Chondrocyte (in vitro differentiated cells): ENCODE measurements at regions not wholly inside any gene's neighbourhood (a gene's known extent, or its start where the extent isn't known, plus 50 kb on each side); places are given as distances from the start of the nearest gene placed in this dataset.

ENCODE experiments used
- DNase-seq: peaks from one replicate; pipeline ENCODE4 v3.0.0; 2021; ENCODE audit warnings: mixed read lengths, low spot score
- H3K27ac Mint-ChIP-seq: one replicate; pipeline ENCODE4 v1.8.0; 2021; ENCODE audit warnings: mild to moderate bottlenecking, moderate library complexity, mixed read lengths; ENCODE audit not compliant: unreplicated experiment
- H3K27me3 Mint-ChIP-seq: 2 replicates; pipeline ENCODE4 v1.8.0; 2021; ENCODE audit warnings: low read depth, mixed read lengths
- H3K36me3 Mint-ChIP-seq: 2 replicates; pipeline ENCODE4 v1.8.0; 2021; ENCODE audit warnings: low read depth, mixed read lengths
- H3K4me1 Mint-ChIP-seq: 2 replicates; pipeline ENCODE4 v1.8.0; 2021; ENCODE audit warnings: low read depth, mild to moderate bottlenecking, mixed read lengths
- H3K4me3 Mint-ChIP-seq: one replicate; pipeline ENCODE4 v1.8.0; 2021; ENCODE audit warnings: mild to moderate bottlenecking, moderate library complexity, mixed read lengths; ENCODE audit not compliant: unreplicated experiment
- H3K9me3 Mint-ChIP-seq: 2 replicates; pipeline ENCODE4 v1.8.0; 2021; ENCODE audit warnings: low read depth, mixed read lengths
- CTCF ChIP-seq: fragments of 200-600 bp; sonication (generic); IDR thresholded peaks from 2 replicates; pipeline ENCODE4 v1.5.0; 2021; ENCODE audit warnings: antibody characterized with exemption, mild to moderate bottlenecking, moderate library complexity

GRCh38 chr16:63690267-63690666, 1431.6 kb downstream of the CDH11 start:
- H3K27me3 Mint-ChIP-seq: peaks cover 8% of the 10 kb centered on the region
- H3K4me3 Mint-ChIP-seq: no peak overlapping the region
- no peak overlapping the region for H3K27ac Mint-ChIP-seq
- H3K36me3 Mint-ChIP-seq: no peaks in the 10 kb centered on the region
- no peak for DNase-seq
- no peaks in the 10 kb centered on the region for H3K4me1 Mint-ChIP-seq
- TF ChIP-seq CTCF: no peak
- H3K9me3 Mint-ChIP-seq: peaks cover 21% of the 10 kb centered on the region

GRCh38 chr16:63689068-63689467, 1432.8 kb downstream of the CDH11 start:
- H3K36me3 Mint-ChIP-seq: no peaks in the 10 kb centered on the region
- H3K9me3 Mint-ChIP-seq: peaks cover 21% of the 10 kb centered on the region
- no peak for DNase-seq
- H3K27ac Mint-ChIP-seq: no peak overlapping the region
- no peak for TF ChIP-seq CTCF
- no peaks in the 10 kb centered on the region for H3K4me1 Mint-ChIP-seq
- peaks cover 10% of the 10 kb centered on the region for H3K27me3 Mint-ChIP-seq
- no peak overlapping the region for H3K4me3 Mint-ChIP-seq

GRCh38 chr16:63684149-63685101, 1437.4 kb downstream of the CDH11 start:
- H3K36me3 Mint-ChIP-seq: no peaks in the 10 kb centered on the region
- no peak overlapping the region for H3K4me3 Mint-ChIP-seq
- H3K27ac Mint-ChIP-seq: no peak overlapping the region
- H3K9me3 Mint-ChIP-seq: peaks cover 10% of the 10 kb centered on the region
- no peak for DNase-seq
- no peak for TF ChIP-seq CTCF
- H3K27me3 Mint-ChIP-seq: peaks cover 15% of the 10 kb centered on the region
- no peaks in the 10 kb centered on the region for H3K4me1 Mint-ChIP-seq

GRCh38 chr16:63682844-63683243, 1439.0 kb downstream of the CDH11 start:
- Mint-ChIP-seq H3K9me3 (peaks cover 6% of the 10 kb centered on the region), H3K4me1 (no peaks in the 10 kb centered on the region), H3K27me3 (peaks cover 23% of the 10 kb centered on the region), H3K27ac (no peak overlapping the region), H3K4me3 (no peak overlapping the region), H3K36me3 (no peaks in the 10 kb centered on the region)
- TF ChIP-seq CTCF: no peak
- DNase-seq: no peak

GRCh38 chr16:63672493-63672892, 1449.4 kb downstream of the CDH11 start:
- no peak overlapping the region for H3K4me3 Mint-ChIP-seq
- peaks cover 9% of the 10 kb centered on the region for H3K27me3 Mint-ChIP-seq
- H3K27ac Mint-ChIP-seq: no peak overlapping the region
- H3K9me3 Mint-ChIP-seq: peaks cover 7% of the 10 kb centered on the region
- DNase-seq: no peak
- no peaks in the 10 kb centered on the region for H3K4me1 Mint-ChIP-seq
- TF ChIP-seq CTCF: no peak
- H3K36me3 Mint-ChIP-seq: no peaks in the 10 kb centered on the region
